ENCODE measurements at regions not wholly inside any gene's neighbourhood (a gene's known extent, or its start where the extent isn't known, plus 50 kb on each side); places are given as distances from the start of the nearest gene placed in this dataset.

DNA sequence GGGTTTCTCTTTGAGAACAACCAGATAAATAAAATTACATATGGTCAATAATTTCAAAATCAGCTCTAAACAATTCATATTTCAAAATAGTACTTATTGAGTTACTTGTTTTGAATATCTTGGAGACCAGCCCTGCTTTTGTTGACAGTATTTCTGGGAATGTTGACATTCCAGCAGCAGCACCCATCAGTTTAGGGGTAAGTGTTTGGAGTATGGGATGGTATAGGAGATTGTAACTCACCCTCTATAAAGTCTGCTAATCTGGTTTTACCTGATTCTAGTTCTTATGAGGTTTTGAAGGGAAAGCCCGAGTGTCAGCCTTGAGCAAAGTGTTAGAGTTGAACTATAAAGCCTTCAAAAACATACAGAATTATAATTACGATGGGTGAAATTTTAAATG lies 139.2 kb upstream of the ANKRD50 start:
- TF ChIP-seq, protein P1, sequence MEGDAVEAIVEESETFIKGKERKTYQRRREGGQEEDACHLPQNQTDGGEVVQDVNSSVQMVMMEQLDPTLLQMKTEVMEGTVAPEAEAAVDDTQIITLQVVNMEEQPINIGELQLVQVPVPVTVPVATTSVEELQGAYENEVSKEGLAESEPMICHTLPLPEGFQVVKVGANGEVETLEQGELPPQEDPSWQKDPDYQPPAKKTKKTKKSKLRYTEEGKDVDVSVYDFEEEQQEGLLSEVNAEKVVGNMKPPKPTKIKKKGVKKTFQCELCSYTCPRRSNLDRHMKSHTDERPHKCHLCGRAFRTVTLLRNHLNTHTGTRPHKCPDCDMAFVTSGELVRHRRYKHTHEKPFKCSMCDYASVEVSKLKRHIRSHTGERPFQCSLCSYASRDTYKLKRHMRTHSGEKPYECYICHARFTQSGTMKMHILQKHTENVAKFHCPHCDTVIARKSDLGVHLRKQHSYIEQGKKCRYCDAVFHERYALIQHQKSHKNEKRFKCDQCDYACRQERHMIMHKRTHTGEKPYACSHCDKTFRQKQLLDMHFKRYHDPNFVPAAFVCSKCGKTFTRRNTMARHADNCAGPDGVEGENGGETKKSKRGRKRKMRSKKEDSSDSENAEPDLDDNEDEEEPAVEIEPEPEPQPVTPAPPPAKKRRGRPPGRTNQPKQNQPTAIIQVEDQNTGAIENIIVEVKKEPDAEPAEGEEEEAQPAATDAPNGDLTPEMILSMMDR (IDR thresholded peaks at IDR 0.05; ENCODE audit: low read length): no peak
- no peak for TF ChIP-seq EZH2 (IDR thresholded peaks at IDR 0.05; ENCODE audit: borderline replicate concordance, low read length)

All from OCI-LY1 (cell line).